Mammary epithelial cell (primary cell): ENCODE measurements at regions not wholly inside any gene's neighbourhood (a gene's known extent, or its start where the extent isn't known, plus 50 kb on each side); places are given as distances from the start of the nearest gene placed in this dataset.

Source experiments
- EZH2 ChIP-seq: IDR thresholded peaks from 2 replicates; pipeline ENCODE4 v1.6.1; 2012; ENCODE audit warnings: low read length, inconsistent platforms, borderline replicate concordance
- TF ChIP-seq, protein P1 (sequence below), 2 donors: IDR thresholded peaks in 1 of 2; conservative IDR thresholded peaks in 1 of 2; 2 replicates each; pipeline ENCODE4 v1.5.1; 2011 to 2012; ENCODE audit warnings: inconsistent platforms in 2 of 2, low read length in 2 of 2, mild to moderate bottlenecking in 2 of 2, control low read depth in 1 of 2, low read depth in 1 of 2; ENCODE audit not compliant: insufficient read depth in 1 of 2; ENCODE audit errors: extremely low read depth in 1 of 2

DNA sequence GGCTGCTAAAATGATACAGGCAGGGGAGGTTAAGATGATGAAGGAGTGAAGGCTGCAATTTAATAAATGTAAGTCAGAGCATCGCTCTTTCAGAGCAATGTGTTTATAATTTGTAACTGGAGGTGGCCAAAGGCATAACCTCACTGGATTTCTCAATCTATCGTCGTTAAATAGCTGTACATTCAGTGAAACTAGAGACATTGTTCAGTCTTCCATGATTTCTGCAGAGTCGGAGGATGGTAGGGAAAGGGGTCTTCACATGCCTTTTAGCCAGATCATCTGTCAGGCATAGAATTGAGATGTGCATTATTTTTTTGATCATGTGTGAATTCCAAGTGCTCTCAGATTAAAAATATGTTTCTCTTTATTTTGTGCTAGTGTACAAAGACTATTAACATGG lies 315.4 kb downstream of the OXSM start:
- TF ChIP-seq, protein P1, sequence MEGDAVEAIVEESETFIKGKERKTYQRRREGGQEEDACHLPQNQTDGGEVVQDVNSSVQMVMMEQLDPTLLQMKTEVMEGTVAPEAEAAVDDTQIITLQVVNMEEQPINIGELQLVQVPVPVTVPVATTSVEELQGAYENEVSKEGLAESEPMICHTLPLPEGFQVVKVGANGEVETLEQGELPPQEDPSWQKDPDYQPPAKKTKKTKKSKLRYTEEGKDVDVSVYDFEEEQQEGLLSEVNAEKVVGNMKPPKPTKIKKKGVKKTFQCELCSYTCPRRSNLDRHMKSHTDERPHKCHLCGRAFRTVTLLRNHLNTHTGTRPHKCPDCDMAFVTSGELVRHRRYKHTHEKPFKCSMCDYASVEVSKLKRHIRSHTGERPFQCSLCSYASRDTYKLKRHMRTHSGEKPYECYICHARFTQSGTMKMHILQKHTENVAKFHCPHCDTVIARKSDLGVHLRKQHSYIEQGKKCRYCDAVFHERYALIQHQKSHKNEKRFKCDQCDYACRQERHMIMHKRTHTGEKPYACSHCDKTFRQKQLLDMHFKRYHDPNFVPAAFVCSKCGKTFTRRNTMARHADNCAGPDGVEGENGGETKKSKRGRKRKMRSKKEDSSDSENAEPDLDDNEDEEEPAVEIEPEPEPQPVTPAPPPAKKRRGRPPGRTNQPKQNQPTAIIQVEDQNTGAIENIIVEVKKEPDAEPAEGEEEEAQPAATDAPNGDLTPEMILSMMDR (conservative IDR thresholded peaks at IDR 0.05 in 1 of 2, IDR thresholded peaks at IDR 0.05 in 1 of 2; ENCODE audit: extremely low read depth in 1 of 2, insufficient read depth in 1 of 2, low read depth in 1 of 2, low read length in 2 of 2) = no peak
- no peak for TF ChIP-seq EZH2
